GM12878 (cell line): ENCODE measurements at regions not wholly inside any gene's neighbourhood (a gene's known extent, or its start where the extent isn't known, plus 50 kb on each side); places are given as distances from the start of the nearest gene placed in this dataset.
"Not testable (repeated sequence)": the region's sequence is repeated elsewhere in the genome, so short reads cannot be mapped to it uniquely, and the experiment has no call there.

Experiments
- ATAC-seq: fragments of 200-7000 bp; cut with Tn5 transposase; 3 replicates; pipeline ENCODE4 v1.9.1; 2020; ENCODE audit warnings: mild to moderate bottlenecking, moderate library complexity
- BruUV-seq: library from RNA; stranded (reverse); fragments of 400-500 nt; replicated peaks from 2 replicates; lab custom pipeline; 2021; lab: Mats Ljungman, UMichigan
- CTCF ChIA-PET: fragments of 300-600 bp; sonication (Branson Sonifier 250); formaldehyde crosslinking; extraction: SDS; loops from one replicate; lab custom pipeline; 2021; ENCODE audit warnings: inconsistent platforms; lab: Yijun Ruan, JAX
- POLR2A ChIA-PET: fragments of 350-600 bp; formaldehyde crosslinking; extraction: SDS; loops from one replicate; lab custom pipeline; 2021; ENCODE audit warnings: inconsistent platforms; lab: Charles Lee
- RAD21 ChIA-PET: fragments of 300-600 bp; sonication (Branson Sonifier 250); formaldehyde crosslinking; loops from one replicate; lab custom pipeline; 2023; ENCODE audit warnings: antibody characterized with exemption; ENCODE audit not compliant: unreplicated experiment; lab: Charles Lee
- SMC1A ChIA-PET: fragments of 300-600 bp; sonication (Branson Sonifier 250); formaldehyde crosslinking; loops from one replicate; lab custom pipeline; 2023; ENCODE audit not compliant: unreplicated experiment, uncharacterized antibody; lab: Charles Lee
- DNase-seq: peaks from one replicate; pipeline ENCODE4 v3.0.0-alpha.2; 2011; ENCODE audit warnings: low read depth, low spot score
- FAIRE-seq: peaks from 3 replicates; lab custom pipeline; 2011; peaks lifted over from hg19 to GRCh38; lab: Jason Lieb, UNC
- H2AFZ ChIP-seq: 2 replicates; pipeline ENCODE4 v1.6.0; 2011; ENCODE audit warnings: low read depth, low read length, control low read depth; ENCODE audit not compliant: control insufficient read depth
- H3K27ac ChIP-seq: 2 replicates; pipeline ENCODE4 v1.5.1; 2011; ENCODE audit warnings: control low read depth; ENCODE audit not compliant: control insufficient read depth, insufficient read depth
- H3K27me3 ChIP-seq, 2 experiments: replicated peaks in 1 of 2; 2 replicates each; pipeline versions ENCODE4 v1.6.0 to v1.6.1; 2011; ENCODE audit warnings: low read length in 1 of 2; ENCODE audit not compliant: control insufficient read depth in 2 of 2, insufficient read depth in 2 of 2
- H3K36me3 ChIP-seq, 2 experiments: 2 replicates each; pipeline ENCODE4 v1.5.1; 2011; ENCODE audit warnings: low read length in 1 of 2; ENCODE audit not compliant: control insufficient read depth in 2 of 2, insufficient read depth in 2 of 2
- H3K4me1 ChIP-seq: 2 replicates; pipeline ENCODE4 v1.6.1; 2011; ENCODE audit warnings: mild to moderate bottlenecking, low read length, moderate library complexity, mixed read lengths; ENCODE audit not compliant: control insufficient read depth, insufficient read depth
- H3K4me2 ChIP-seq: 2 replicates; pipeline ENCODE4 v1.6.0; 2011; ENCODE audit warnings: control low read depth; ENCODE audit not compliant: control insufficient read depth, insufficient read depth
- H3K4me3 ChIP-seq: fragments of 200-600 bp; sonication (generic); 2 replicates; pipeline ENCODE4 v1.5.1; 2016
- H3K79me2 ChIP-seq: 2 replicates; pipeline ENCODE4 v1.6.0; 2011; ENCODE audit warnings: low read length; ENCODE audit not compliant: control insufficient read depth, insufficient read depth
- H3K9ac ChIP-seq: 2 replicates; pipeline ENCODE4 v1.8.0; 2011; ENCODE audit warnings: low read length, control low read depth, mixed read lengths; ENCODE audit not compliant: control insufficient read depth, insufficient read depth
- H3K9me3 ChIP-seq: replicated peaks from 3 replicates; pipeline ENCODE4 v1.5.1; 2011; ENCODE audit warnings: mild to moderate bottlenecking, low read length; ENCODE audit not compliant: control insufficient read depth, insufficient read depth
- H4K20me1 ChIP-seq: 2 replicates; pipeline ENCODE4 v1.6.0; 2011; ENCODE audit not compliant: control insufficient read depth, insufficient read depth
- BCL11A ChIP-seq: IDR thresholded peaks from 2 replicates; pipeline ENCODE4 v1.6.1; 2011; ENCODE audit warnings: low read depth, low read length
- CHD1 ChIP-seq: IDR thresholded peaks from 2 replicates; pipeline ENCODE4 v1.6.1; 2012; ENCODE audit warnings: low read depth, low read length, improper control_type of control experiment
- MEF2A ChIP-seq: IDR thresholded peaks from 2 replicates; pipeline ENCODE4 v1.6.1; 2011; ENCODE audit warnings: low read depth, mild to moderate bottlenecking, low read length, moderate library complexity; ENCODE audit not compliant: insufficient read depth
- POLR2A ChIP-seq: IDR thresholded peaks from 2 replicates; pipeline ENCODE4 v1.6.1; 2011; ENCODE audit warnings: low read depth, mild to moderate bottlenecking, low read length
- TCF7 ChIP-seq: IDR thresholded peaks from 2 replicates; pipeline ENCODE4 v1.6.1; 2014; ENCODE audit warnings: antibody characterized with exemption, borderline replicate concordance
- YBX1 ChIP-seq: fragments of 450-650 bp; IDR thresholded peaks from 2 replicates; pipeline ENCODE4 v1.6.1; 2016; ENCODE audit warnings: antibody characterized with exemption
- ZNF207 ChIP-seq: fragments of 450-650 bp; IDR thresholded peaks from 2 replicates; pipeline ENCODE4 v1.6.1; 2014; ENCODE audit warnings: antibody characterized with exemption, mild to moderate bottlenecking, borderline replicate concordance
- ZNF622 ChIP-seq: fragments of 450-650 bp; IDR thresholded peaks from 2 replicates; pipeline ENCODE4 v1.6.1; 2017; ENCODE audit warnings: mild to moderate bottlenecking, inconsistent platforms
- WGBS: methylation state at CpG from one replicate; pipeline ENCODE4 v1.1.6; 2016; ENCODE audit warnings: low lambda C conversion rate; ENCODE audit not compliant: insufficient replicate concordance, insufficient coverage; ENCODE audit errors: missing lambda C conversion rate; 5-methylcytosine and 5-hydroxymethylcytosine counted together
- in situ Hi-C: fragments of 300-500 bp; cut with MboI; formaldehyde crosslinking; loops from 9 replicates; pipeline ENCODE4 v1.14.3; 2018; ENCODE audit warnings: mixed read lengths
- intact Hi-C: fragments of 100-400 bp; cut with micrococcal nuclease; formaldehyde crosslinking; loops from one replicate; pipeline ENCODE4 v1.14.2; 2022; ENCODE audit not compliant: unreplicated experiment
- TF ChIP-seq, protein P1 (sequence below): fragments of 450-650 bp; IDR thresholded peaks from 2 replicates; pipeline ENCODE4 v1.6.1; 2017; ENCODE audit warnings: borderline replicate concordance

DNA sequence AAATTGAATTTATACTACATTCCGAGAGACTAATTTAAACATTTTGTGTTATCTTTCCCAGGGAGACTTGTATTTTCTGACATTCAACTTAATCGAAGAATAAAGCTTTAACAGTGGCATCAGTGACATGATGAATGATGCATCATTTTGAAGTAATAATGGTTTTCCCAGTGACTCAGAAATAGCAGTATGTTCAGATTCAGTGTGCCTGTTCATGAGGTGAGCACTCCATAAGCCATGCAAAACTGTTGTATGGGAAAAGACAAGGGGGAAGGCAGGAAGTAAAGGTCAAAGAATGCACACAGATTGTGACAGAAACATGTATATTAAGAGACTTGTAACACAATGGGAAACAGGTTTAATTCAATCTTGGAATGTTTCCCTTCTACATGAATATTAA lies 1348.2 kb upstream of the GJE1 start:
- H3K4me1 ChIP-seq = no peaks in the 10 kb centered on the region
- SMC1A ChIA-PET = interaction anchor here (0.7 to 1.0 kb wide), 2 partner anchors 263 to 777 kb away, joined by 3 to 5 read pairs; no protein-coding TSS in a partner anchor
- DNase-seq = no peak
- CTCF ChIA-PET = no interaction called here
- H2AFZ ChIP-seq = no peak overlapping the region
- no peaks in the 10 kb centered on the region for H4K20me1 ChIP-seq
- intact Hi-C loops (no loop called here), in situ Hi-C loops (no loop called here)
- BruUV-seq = no TSS peak
- no peaks in the 10 kb centered on the region for H3K79me2 ChIP-seq
- no peaks in the 10 kb centered on the region for H3K9me3 ChIP-seq
- no peak for ATAC-seq
- H3K4me3 ChIP-seq = no peak overlapping the region
- no peak overlapping the region for H3K4me2 ChIP-seq
- FAIRE-seq = no peak
- H3K9ac ChIP-seq = no peak overlapping the region
- H3K27me3 ChIP-seq = no peaks in the 10 kb centered on the region
- RAD21 ChIA-PET = no interaction called here
- WGBS = 17% methylated on average over 2 of the region's 2 CpGs
- POLR2A ChIA-PET = no interaction called here
- no peaks in the 10 kb centered on the region for H3K36me3 ChIP-seq
- H3K27ac ChIP-seq = no peak overlapping the region
- no peak for TF ChIP-seq MEF2A
- no peak for TF ChIP-seq ZNF622
- TF ChIP-seq BCL11A = no peak
- no peak for TF ChIP-seq ZNF207
- TF ChIP-seq YBX1 = no peak
- TF ChIP-seq POLR2A = no peak
- no peak for TF ChIP-seq TCF7
- TF ChIP-seq, protein P1, sequence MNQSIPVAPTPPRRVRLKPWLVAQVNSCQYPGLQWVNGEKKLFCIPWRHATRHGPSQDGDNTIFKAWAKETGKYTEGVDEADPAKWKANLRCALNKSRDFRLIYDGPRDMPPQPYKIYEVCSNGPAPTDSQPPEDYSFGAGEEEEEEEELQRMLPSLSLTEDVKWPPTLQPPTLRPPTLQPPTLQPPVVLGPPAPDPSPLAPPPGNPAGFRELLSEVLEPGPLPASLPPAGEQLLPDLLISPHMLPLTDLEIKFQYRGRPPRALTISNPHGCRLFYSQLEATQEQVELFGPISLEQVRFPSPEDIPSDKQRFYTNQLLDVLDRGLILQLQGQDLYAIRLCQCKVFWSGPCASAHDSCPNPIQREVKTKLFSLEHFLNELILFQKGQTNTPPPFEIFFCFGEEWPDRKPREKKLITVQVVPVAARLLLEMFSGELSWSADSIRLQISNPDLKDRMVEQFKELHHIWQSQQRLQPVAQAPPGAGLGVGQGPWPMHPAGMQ = no peak
- no peak for TF ChIP-seq CHD1
- TF ChIP-seq, all 136 proteins: peak for 0

DNA sequence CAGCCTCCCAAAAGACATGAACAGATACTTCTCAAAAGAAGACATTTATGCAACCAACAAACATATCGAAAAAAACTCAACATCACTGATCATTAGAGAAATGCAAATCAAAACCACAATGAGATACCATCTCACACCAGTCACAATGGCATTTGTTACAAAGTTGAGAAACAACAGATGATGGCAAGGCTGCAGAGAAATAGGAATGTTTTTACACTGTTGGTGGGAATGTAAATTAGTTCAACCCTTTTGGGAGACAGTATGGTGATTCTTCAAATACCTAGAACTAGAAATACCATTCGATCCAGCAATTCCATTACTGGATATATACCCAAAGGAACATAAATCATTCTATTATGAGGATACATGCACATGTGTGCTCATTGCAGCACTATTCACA lies 1349.2 kb upstream of the GJE1 start:
- FAIRE-seq, BruUV-seq, H3K4me3 ChIP-seq, H3K79me2 ChIP-seq, H3K27me3 ChIP-seq, H3K9ac ChIP-seq, POLR2A ChIA-PET, RAD21 ChIA-PET, H2AFZ ChIP-seq, ATAC-seq, H3K36me3 ChIP-seq, H4K20me1 ChIP-seq, H3K4me1 ChIP-seq, DNase-seq, CTCF ChIA-PET, in situ Hi-C loops, H3K27ac ChIP-seq, H3K9me3 ChIP-seq, intact Hi-C loops, SMC1A ChIA-PET, H3K4me2 ChIP-seq: not testable (repeated sequence)
- 19% methylated on average over 2 of the region's 2 CpGs for WGBS
